NCI-H82 treated with DMSO at 0.1 percent for 48 hours (cell line): ENCODE measurements at regions not wholly inside any gene's neighbourhood (a gene's known extent, or its start where the extent isn't known, plus 50 kb on each side); places are given as distances from the start of the nearest gene placed in this dataset.
"Not testable (repeated sequence)": the region's sequence is repeated elsewhere in the genome, so short reads cannot be mapped to it uniquely, and the experiment has no call there.

Source experiments
- DNase-seq: peaks from one replicate; lab custom pipeline; 2025; ENCODE audit not compliant: unreplicated experiment; lab: John Stamatoyannopoulos, UW

- peak; percentile 28 for DNase-seq
These were observed 59.0 kb upstream of the ZNF532 start for GRCh38 chr18:58805467-58806187.

DNA sequence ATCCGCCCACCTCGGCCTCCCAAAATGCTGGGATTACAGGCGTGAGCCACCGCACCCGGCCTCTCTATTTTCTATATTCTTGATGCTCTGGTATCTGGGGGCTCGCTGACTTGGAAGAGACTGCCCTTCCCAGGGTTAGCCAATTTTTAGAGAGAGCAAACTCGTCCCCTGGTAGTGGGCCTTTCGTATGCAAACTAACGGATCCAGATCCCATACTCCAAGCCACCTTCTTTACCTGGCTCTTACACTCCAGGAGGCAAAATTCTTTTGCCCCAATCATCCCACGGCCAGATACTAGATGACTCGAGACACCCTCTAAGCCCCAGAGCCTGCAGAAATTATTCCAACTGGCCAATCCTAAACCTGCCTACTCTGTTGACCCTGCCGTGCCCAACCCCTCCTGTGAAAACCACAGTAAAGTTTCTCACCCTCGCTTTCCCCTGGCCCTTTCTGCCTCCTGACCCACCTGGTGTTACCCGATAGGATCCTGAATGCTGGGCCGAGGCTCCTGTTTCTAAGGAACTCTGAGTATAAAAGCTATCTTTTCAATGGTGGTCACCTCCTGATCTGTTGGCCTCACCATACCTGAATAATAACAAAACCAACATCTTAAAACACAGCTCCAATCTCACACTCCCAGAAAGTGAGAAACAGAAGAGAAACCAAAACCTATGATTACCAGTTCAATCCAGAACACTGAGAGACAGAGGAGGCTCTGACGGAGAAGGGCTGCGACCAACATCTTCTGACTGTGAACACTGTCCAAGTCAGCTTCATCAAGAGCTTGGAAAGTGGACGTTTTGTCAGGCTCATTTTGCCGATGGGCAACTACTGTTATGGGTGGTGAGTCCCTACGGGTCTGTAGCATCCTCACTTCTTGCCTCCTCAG lies 57.6 kb upstream of the ZNF532 start:
- no peak for DNase-seq

GRCh38 chr18:58807766-58808165 lies 56.9 kb upstream of the ZNF532 start:
- no peak for DNase-seq

DNA sequence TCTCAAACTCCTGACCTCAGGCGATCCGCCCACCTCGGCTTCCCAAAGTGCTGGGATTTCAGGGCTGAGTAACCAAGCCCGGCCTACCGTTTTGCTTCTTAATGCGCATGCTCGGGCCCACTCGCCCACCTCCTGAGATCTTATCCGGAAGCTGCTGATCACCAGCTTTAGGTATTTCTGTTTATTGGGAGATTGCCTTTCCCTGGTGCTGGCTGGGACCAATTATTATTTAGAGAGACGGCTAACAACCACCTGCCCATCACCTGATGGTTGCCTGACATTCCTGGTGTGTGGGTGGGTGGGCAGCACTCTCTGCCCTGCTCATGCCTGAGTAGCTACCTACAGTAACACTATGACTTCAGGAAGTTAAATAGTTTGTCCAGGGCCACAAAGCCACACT lies 56.3 kb upstream of the ZNF532 start:
- DNase-seq: no peak

DNA sequence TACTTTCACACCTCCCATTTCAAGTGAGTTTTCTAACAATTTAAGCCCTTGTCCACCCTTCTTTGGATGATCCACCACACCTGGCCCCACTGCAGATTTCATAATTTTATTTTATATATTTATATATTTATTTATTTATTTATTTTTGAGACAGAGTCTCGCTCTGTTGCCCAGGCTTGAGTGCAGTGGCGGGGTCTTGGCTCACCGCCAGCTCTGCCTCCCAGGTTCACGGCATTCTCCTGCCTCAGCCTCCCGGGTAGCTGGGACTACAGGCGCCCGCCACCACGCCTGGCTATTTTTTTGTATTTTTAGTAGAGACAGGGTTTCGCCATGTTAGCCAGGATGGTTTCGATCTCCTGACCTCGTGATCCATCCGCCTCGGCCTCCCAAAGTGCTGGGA lies 52.8 kb upstream of the ZNF532 start:
- not testable (repeated sequence) for DNase-seq

DNA sequence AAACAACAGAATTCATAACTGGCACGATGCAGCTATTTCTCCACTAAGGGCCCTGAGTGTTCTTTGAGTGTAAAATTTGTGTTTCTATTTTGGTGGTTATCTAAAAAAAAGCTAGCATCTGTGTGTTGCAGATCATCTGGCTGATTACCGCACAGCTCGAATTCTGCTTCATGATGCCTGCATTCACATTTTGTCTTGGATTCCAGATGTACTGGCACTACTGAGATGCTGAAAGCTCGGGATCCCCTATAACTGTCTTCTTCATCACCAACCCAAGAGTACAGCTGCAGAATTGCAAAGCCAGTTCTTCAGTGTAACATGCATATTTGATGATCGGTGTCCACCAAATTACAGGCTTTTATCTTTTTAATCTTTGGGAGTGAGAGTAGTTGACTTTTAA lies 51.6 kb upstream of the ZNF532 start:
- no peak for DNase-seq

DNA sequence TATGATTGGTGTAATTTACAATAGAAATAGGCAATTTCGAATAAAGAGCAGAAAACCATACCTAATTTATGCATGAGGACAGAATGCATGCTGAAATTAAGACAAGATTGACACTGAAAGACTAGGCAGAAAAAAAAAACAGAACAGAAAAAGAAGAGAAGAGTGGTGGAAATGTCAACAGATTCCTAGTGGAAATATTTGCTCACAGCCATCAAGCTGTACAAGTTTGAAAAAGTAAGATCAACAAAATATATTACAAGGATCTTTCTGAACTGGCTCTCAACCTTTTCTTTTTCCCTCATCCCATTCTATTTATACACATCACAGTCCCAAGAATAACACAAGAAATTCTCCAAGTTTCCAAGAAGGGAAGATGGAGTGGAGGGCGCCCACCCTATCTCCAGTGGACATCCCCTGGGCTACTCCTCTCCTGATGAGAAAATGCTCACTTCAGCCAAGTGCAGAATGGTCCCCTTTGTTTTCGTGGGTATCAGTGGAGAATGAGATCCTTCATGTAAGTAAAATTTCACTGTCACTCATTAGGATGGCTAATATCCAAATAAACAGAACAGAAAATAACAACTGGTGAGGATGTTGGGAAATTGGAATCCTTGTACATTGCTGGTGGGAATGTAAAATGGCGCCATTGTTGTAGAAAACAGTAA lies 51.0 kb upstream of the ZNF532 start:
- no peak for DNase-seq

DNA sequence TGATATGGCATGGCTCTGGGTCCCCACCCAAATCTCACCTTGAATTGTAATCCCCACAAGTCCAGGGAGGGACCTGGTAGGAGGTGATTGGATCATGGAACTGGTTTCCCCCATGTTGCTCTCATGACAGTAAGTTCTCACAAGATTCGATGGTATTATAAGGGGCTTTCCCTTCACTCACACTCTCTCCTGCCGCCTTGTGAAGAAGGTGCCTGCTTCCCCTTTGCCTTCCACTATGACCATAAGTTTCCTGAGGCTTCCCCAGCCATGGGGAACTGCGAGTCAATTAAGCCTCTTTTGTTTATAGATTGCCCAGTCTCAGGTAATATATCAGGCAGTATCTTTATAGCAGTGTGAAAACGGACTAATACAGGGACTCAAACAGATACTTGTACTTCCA lies 50.4 kb upstream of the ZNF532 start:
- no peak for DNase-seq
